T-cell (primary cell): ENCODE measurements at regions not wholly inside any gene's neighbourhood (a gene's known extent, or its start where the extent isn't known, plus 50 kb on each side); places are given as distances from the start of the nearest gene placed in this dataset.

Experiments
- ATAC-seq, 4 experiments: fragments of 200-7000 bp in 3 of 4; fragments of 150-1000 bp in 1 of 4; cut with Tn5 transposase; replicated peaks in 1 of 4; 1 replicate in 3 of 4; 2 replicates in 1 of 4; pipeline ENCODE4 v1.10.0; 2021; ENCODE audit warnings: moderate library complexity in 3 of 4, mild to moderate bottlenecking in 2 of 4, moderate number of reproducible peaks in 1 of 4
- CTCF ChIA-PET, 2 donors: fragments of 300-600 bp; sonication (Branson Sonifier 250); formaldehyde crosslinking; loops; one replicate each; lab custom pipeline; 2022; ENCODE audit warnings: antibody characterized with exemption in 2 of 2; lab: Charles Lee
- POLR2A ChIA-PET, 2 donors: fragments of 300-600 bp; sonication (Branson Sonifier 250); formaldehyde crosslinking; loops; one replicate each; lab custom pipeline; 2022; ENCODE audit warnings: antibody characterized with exemption in 2 of 2; lab: Charles Lee
- DNase-seq, 35 experiments: peaks; one replicate each; pipeline versions ENCODE4 v3.0.0 to v3.0.0-alpha.2; 2013 to 2023
- H3K27ac ChIP-seq: one replicate; pipeline ENCODE4 v1.5.1; 2013; ENCODE audit warnings: low read length
- H3K27me3 ChIP-seq, 2 experiments: replicated peaks in 1 of 2; 1 replicate in 1 of 2; 2 replicates in 1 of 2; pipeline versions ENCODE4 v1.6.1 to v1.7.0; 2013; ENCODE audit warnings: low read length in 1 of 2, mixed read lengths in 1 of 2; ENCODE audit not compliant: control insufficient read depth in 2 of 2, insufficient read depth in 2 of 2; ENCODE audit errors: extremely low read depth in 1 of 2
- H3K36me3 ChIP-seq, 2 donors: 1 replicate in 1 of 2; 2 replicates in 1 of 2; pipeline versions ENCODE4 v1.6.1 to v1.7.0; 2013; ENCODE audit warnings: low read length in 1 of 2; ENCODE audit not compliant: control insufficient read depth in 2 of 2, insufficient read depth in 1 of 2; ENCODE audit errors: extremely low read depth in 1 of 2
- H3K4me1 ChIP-seq, 2 experiments: 1 replicate in 1 of 2; 2 replicates in 1 of 2; pipeline versions ENCODE4 v1.6.1 to v1.7.0; 2013; ENCODE audit warnings: low read length in 2 of 2, mixed read lengths in 1 of 2; ENCODE audit not compliant: insufficient read depth in 2 of 2, control insufficient read depth in 1 of 2; ENCODE audit errors: extremely low read depth in 1 of 2
- H3K4me3 ChIP-seq, 2 donors: 1 replicate in 1 of 2; 2 replicates in 1 of 2; pipeline versions ENCODE4 v1.5.1 to v1.7.0; 2013; ENCODE audit warnings: mild to moderate bottlenecking in 2 of 2, low read length in 1 of 2, moderate library complexity in 1 of 2; ENCODE audit not compliant: control insufficient read depth in 1 of 2; ENCODE audit errors: extremely low read depth in 1 of 2
- H3K9me3 ChIP-seq: 2 replicates; pipeline ENCODE4 v1.7.0; 2013
- H3K27ac Mint-ChIP-seq, 2 donors: one replicate each; pipeline ENCODE4 v1.8.0; 2020 to 2021; ENCODE audit warnings: mild to moderate bottlenecking in 2 of 2, mixed read lengths in 2 of 2
- H3K27me3 Mint-ChIP-seq, 2 donors: one replicate each; pipeline ENCODE4 v1.8.0; 2021 to 2022; ENCODE audit warnings: mixed read lengths in 2 of 2
- H3K36me3 Mint-ChIP-seq: one replicate; pipeline ENCODE4 v1.8.0; 2021; ENCODE audit warnings: mixed read lengths
- H3K4me1 Mint-ChIP-seq, 3 donors: one replicate each; pipeline ENCODE4 v1.8.0; 2020 to 2022; ENCODE audit warnings: mixed read lengths in 3 of 3, mild to moderate bottlenecking in 1 of 3
- H3K4me3 Mint-ChIP-seq, 3 donors: one replicate each; pipeline ENCODE4 v1.8.0; 2020 to 2022; ENCODE audit warnings: mild to moderate bottlenecking in 3 of 3, mixed read lengths in 3 of 3, moderate library complexity in 3 of 3
- H3K9me3 Mint-ChIP-seq, 3 donors: one replicate each; pipeline ENCODE4 v1.8.0; 2020 to 2022; ENCODE audit warnings: mixed read lengths in 3 of 3
- WGBS: methylation state at CpG from one replicate; pipeline ENCODE4 v1.1.5; 2013; ENCODE audit warnings: missing lambda C conversion rate; ENCODE audit not compliant: insufficient coverage; 5-methylcytosine and 5-hydroxymethylcytosine counted together

GRCh38 chr1:188891958-188892357 lies 1585.7 kb downstream of the BRINP3 start:
- no peaks in the 10 kb centered on the region for H3K4me1 ChIP-seq
- H3K9me3 ChIP-seq = no peaks in the 10 kb centered on the region
- no peak overlapping the region for H3K27ac ChIP-seq
- no peaks in the 10 kb centered on the region for H3K36me3 ChIP-seq
- CTCF ChIA-PET = no interaction called here
- ATAC-seq = no peak
- Mint-ChIP-seq H3K4me1 (no peaks in the 10 kb centered on the region), H3K27ac (no peak overlapping the region), H3K9me3 (peaks cover 14 to 21% (median 18%) of the 10 kb centered on the region in 3 donors), H3K27me3 (no peaks in the 10 kb centered on the region), H3K4me3 (no peak overlapping the region), H3K36me3 (no peaks in the 10 kb centered on the region)
- no peaks in the 10 kb centered on the region for H3K27me3 ChIP-seq
- no CpG with 5 or more reads among the region's 4 CpGs for WGBS
- no peak overlapping the region for H3K4me3 ChIP-seq
- POLR2A ChIA-PET = no interaction called here
- DNase-seq = no peak

GRCh38 chr1:188895611-188896010 lies 1582.1 kb downstream of the BRINP3 start:
- no peak for DNase-seq
- ChIA-PET CTCF (no interaction called here), POLR2A (no interaction called here)
- no peaks in the 10 kb centered on the region for H3K36me3 Mint-ChIP-seq
- H3K36me3 ChIP-seq = no peaks in the 10 kb centered on the region
- peaks cover 16 to 18% (median 17%) of the 10 kb centered on the region in 3 donors for H3K9me3 Mint-ChIP-seq
- H3K4me1 ChIP-seq = no peaks in the 10 kb centered on the region
- no peaks in the 10 kb centered on the region for H3K4me1 Mint-ChIP-seq
- no peaks in the 10 kb centered on the region for H3K27me3 ChIP-seq
- ATAC-seq = no peak
- no peak overlapping the region for H3K27ac Mint-ChIP-seq
- WGBS = no CpG with 5 or more reads among the region's 3 CpGs
- no peak overlapping the region for H3K27ac ChIP-seq
- H3K27me3 Mint-ChIP-seq = no peaks in the 10 kb centered on the region
- H3K4me3 ChIP-seq = no peak overlapping the region
- H3K9me3 ChIP-seq = no peaks in the 10 kb centered on the region
- H3K4me3 Mint-ChIP-seq = no peak overlapping the region

GRCh38 chr1:188903241-188903640 lies 1574.4 kb downstream of the BRINP3 start:
- Mint-ChIP-seq H3K27me3 (no peaks in the 10 kb centered on the region), H3K9me3 (peaks cover 8 to 24% (median 16%) of the 10 kb centered on the region in 3 donors), H3K36me3 (no peaks in the 10 kb centered on the region), H3K4me3 (no peak overlapping the region), H3K4me1 (no peaks in the 10 kb centered on the region), H3K27ac (no peak overlapping the region)
- Histone ChIP-seq H3K4me3 (no peak overlapping the region), H3K9me3 (no peaks in the 10 kb centered on the region), H3K27me3 (no peaks in the 10 kb centered on the region), H3K27ac (no peak overlapping the region), H3K36me3 (no peaks in the 10 kb centered on the region), H3K4me1 (no peaks in the 10 kb centered on the region)
- ChIA-PET CTCF (no interaction called here), POLR2A (no interaction called here)
- DNase-seq = no peak
- ATAC-seq = no peak

- ATAC-seq (no peak), DNase-seq (no peak)
- Histone ChIP-seq H3K4me1 (no peaks in the 10 kb centered on the region), H3K36me3 (no peaks in the 10 kb centered on the region), H3K27me3 (no peaks in the 10 kb centered on the region), H3K27ac (no peak overlapping the region), H3K4me3 (no peak overlapping the region), H3K9me3 (no peaks in the 10 kb centered on the region)
- H3K27ac Mint-ChIP-seq = no peak overlapping the region
- no peaks in the 10 kb centered on the region for H3K36me3 Mint-ChIP-seq
- ChIA-PET CTCF (no interaction called here), POLR2A (no interaction called here)
- no peak overlapping the region for H3K4me3 Mint-ChIP-seq
- H3K9me3 Mint-ChIP-seq = peaks cover 8 to 21% (median 14%) of the 10 kb centered on the region in 3 donors
- no peaks in the 10 kb centered on the region for H3K27me3 Mint-ChIP-seq
- no peaks in the 10 kb centered on the region for H3K4me1 Mint-ChIP-seq
- WGBS = no CpG with 5 or more reads among the region's 2 CpGs
These were observed 1573.5 kb downstream of the BRINP3 start for GRCh38 chr1:188904201-188904600.

GRCh38 chr1:188906921-188907641 lies 1570.6 kb downstream of the BRINP3 start:
- H3K27me3 ChIP-seq = no peaks in the 10 kb centered on the region
- ChIA-PET CTCF (interaction anchor here in 1 of 2 donors (0.6 kb wide), 1 partner anchor 1742 kb away, joined by 7 read pairs; no protein-coding TSS in a partner anchor), POLR2A (no interaction called here)
- no peaks in the 10 kb centered on the region for H3K36me3 Mint-ChIP-seq
- no peak overlapping the region for H3K27ac ChIP-seq
- no peaks in the 10 kb centered on the region for H3K36me3 ChIP-seq
- no peaks in the 10 kb centered on the region for H3K4me1 ChIP-seq
- no peaks in the 10 kb centered on the region for H3K9me3 ChIP-seq
- WGBS = 85% methylated on average over 5 of the region's 10 CpGs
- DNase-seq (no peak), ATAC-seq (no peak)
- no peak overlapping the region for H3K4me3 ChIP-seq
- no peak overlapping the region for H3K27ac Mint-ChIP-seq
- peaks cover 8 to 24% (median 9%) of the 10 kb centered on the region in 3 donors for H3K9me3 Mint-ChIP-seq
- H3K4me1 Mint-ChIP-seq = no peaks in the 10 kb centered on the region
- no peak overlapping the region for H3K4me3 Mint-ChIP-seq
- no peaks in the 10 kb centered on the region for H3K27me3 Mint-ChIP-seq

- no peaks in the 10 kb centered on the region for H3K4me1 Mint-ChIP-seq
- peaks cover 5 to 9% (median 7%) of the 10 kb centered on the region in 3 donors for H3K9me3 Mint-ChIP-seq
- POLR2A ChIA-PET = no interaction called here
- no peak for ATAC-seq
- 83% methylated on average over 1 of the region's 3 CpGs for WGBS
- H3K36me3 Mint-ChIP-seq = no peaks in the 10 kb centered on the region
- H3K27ac Mint-ChIP-seq = no peak overlapping the region
- no peak for DNase-seq
- CTCF ChIA-PET = no interaction called here
- Histone ChIP-seq H3K4me3 (no peak overlapping the region), H3K27me3 (no peaks in the 10 kb centered on the region), H3K36me3 (no peaks in the 10 kb centered on the region), H3K9me3 (no peaks in the 10 kb centered on the region), H3K4me1 (no peaks in the 10 kb centered on the region), H3K27ac (no peak overlapping the region)
- H3K4me3 Mint-ChIP-seq = no peak overlapping the region
- no peaks in the 10 kb centered on the region for H3K27me3 Mint-ChIP-seq
These were observed 1547.3 kb downstream of the BRINP3 start for GRCh38 chr1:188930382-188930781.
